Kidney (tissue), 13 donors: ENCODE measurements at regions not wholly inside any gene's neighbourhood (a gene's known extent, or its start where the extent isn't known, plus 50 kb on each side); places are given as distances from the start of the nearest gene placed in this dataset.

Source experiments
- DNase-seq, 5 donors: peaks; one replicate each; pipeline ENCODE4 v3.0.0-alpha.2; 2013 to 2020
- FAIRE-seq: peaks from 2 replicates; lab custom pipeline; 2012; peaks lifted over from hg19 to GRCh38; lab: Jason Lieb, UNC
- H3K27ac ChIP-seq, 2 donors: one replicate each; pipeline ENCODE4 v1.7.0; 2013; ENCODE audit warnings: low read depth in 2 of 2, low read length in 2 of 2, inconsistent platforms in 1 of 2
- H3K27me3 ChIP-seq: one replicate; pipeline ENCODE4 v1.7.1; 2013; ENCODE audit warnings: low read length, inconsistent platforms; ENCODE audit not compliant: control insufficient read depth, insufficient read depth
- H3K36me3 ChIP-seq, 3 donors: one replicate each; pipeline versions ENCODE4 v1.7.0 to v1.7.1; 2013; ENCODE audit warnings: low read length in 3 of 3, control low read depth in 1 of 3, inconsistent platforms in 1 of 3; ENCODE audit not compliant: insufficient read depth in 3 of 3, control insufficient read depth in 2 of 3
- H3K4me1 ChIP-seq, 3 donors: one replicate each; pipeline versions ENCODE4 v1.7.0 to v1.7.1; 2013; ENCODE audit warnings: low read length in 3 of 3, inconsistent platforms in 1 of 3, low read depth in 1 of 3; ENCODE audit not compliant: control insufficient read depth in 2 of 3, insufficient read depth in 2 of 3
- H3K4me3 ChIP-seq, 3 donors: one replicate each; pipeline versions ENCODE4 v1.7.0 to v1.8.1; 2013; ENCODE audit warnings: low read length in 3 of 3, control low read depth in 1 of 3, inconsistent platforms in 1 of 3
- H3K9ac ChIP-seq, 3 donors: one replicate each; pipeline versions ENCODE4 v1.7.0 to v1.7.1; 2013; ENCODE audit warnings: low read length in 3 of 3, control low read depth in 1 of 3, inconsistent platforms in 1 of 3
- H3K9me3 ChIP-seq, 3 donors: one replicate each; pipeline versions ENCODE4 v1.7.0 to v1.7.1; 2013; ENCODE audit warnings: low read length in 3 of 3, control low read depth in 1 of 3, inconsistent platforms in 1 of 3; ENCODE audit not compliant: control insufficient read depth in 2 of 3, insufficient read depth in 1 of 3
- intact Hi-C: fragments of 100-400 bp; cut with DNase I; formaldehyde crosslinking; loops from one replicate; pipeline ENCODE4 v1.11.1; 2022
- TF ChIP-seq, protein P1 (sequence below): IDR thresholded peaks from 3 replicates; pipeline ENCODE4 v1.5.1; 2012; ENCODE audit warnings: mild to moderate bottlenecking, moderate library complexity, borderline replicate concordance; ENCODE audit not compliant: insufficient read depth; ENCODE audit errors: extremely low read depth
- donor health status: control.
- donor health status: control.
- donor health status: control.
- donor health status: control.
- donor health status: control.
- donor health status: DM: yes; HTN: yes; CAD: no.
- donor health status: Normal renal cell carcinoma (clear cell type).

GRCh38 chr5:111636736-111637135, 120.3 kb downstream of the NREP start:
- no peak for FAIRE-seq
- intact Hi-C loops, result no loop called here
- Histone ChIP-seq H3K4me1 (no peaks in the 10 kb centered on the region), H3K9ac (no peak overlapping the region), H3K4me3 (no peak overlapping the region), H3K9me3 (peaks cover 0 to 13% (median 0%) of the 10 kb centered on the region in 3 donors), H3K36me3 (no peaks in the 10 kb centered on the region), H3K27ac (no peak overlapping the region), H3K27me3 (no peaks in the 10 kb centered on the region)
- no peak for DNase-seq
- TF ChIP-seq, protein P1, sequence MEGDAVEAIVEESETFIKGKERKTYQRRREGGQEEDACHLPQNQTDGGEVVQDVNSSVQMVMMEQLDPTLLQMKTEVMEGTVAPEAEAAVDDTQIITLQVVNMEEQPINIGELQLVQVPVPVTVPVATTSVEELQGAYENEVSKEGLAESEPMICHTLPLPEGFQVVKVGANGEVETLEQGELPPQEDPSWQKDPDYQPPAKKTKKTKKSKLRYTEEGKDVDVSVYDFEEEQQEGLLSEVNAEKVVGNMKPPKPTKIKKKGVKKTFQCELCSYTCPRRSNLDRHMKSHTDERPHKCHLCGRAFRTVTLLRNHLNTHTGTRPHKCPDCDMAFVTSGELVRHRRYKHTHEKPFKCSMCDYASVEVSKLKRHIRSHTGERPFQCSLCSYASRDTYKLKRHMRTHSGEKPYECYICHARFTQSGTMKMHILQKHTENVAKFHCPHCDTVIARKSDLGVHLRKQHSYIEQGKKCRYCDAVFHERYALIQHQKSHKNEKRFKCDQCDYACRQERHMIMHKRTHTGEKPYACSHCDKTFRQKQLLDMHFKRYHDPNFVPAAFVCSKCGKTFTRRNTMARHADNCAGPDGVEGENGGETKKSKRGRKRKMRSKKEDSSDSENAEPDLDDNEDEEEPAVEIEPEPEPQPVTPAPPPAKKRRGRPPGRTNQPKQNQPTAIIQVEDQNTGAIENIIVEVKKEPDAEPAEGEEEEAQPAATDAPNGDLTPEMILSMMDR, result no peak

DNA sequence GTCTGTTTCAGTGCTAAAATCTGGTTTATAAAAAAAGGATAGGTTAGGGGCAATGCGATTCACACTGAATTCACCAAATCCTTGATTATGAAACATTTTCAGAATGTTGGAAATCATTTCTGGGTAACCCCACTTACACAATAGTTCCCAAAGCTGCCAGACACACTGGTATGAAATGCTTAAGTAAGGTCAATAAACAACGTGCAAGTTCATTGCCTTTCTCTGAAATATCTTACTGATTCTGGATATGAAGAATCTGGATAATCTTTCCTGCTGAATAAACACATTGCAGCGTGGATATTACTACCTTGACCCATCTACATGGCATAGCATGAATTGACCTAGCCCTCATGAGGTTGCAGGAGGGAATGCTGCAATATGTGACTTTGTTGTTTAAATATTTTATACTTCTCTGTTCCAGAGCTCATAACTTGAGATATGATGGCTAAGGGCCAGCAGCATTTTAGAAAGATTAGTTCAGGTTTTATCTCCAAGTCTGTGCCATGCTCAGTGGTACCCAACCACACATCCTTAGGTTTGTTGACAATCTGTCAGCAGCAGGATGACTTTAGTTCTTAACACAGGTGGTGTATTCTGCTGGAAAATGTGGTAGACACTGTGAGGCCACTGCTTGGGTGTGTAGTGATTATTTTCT, 121.0 kb downstream of the NREP start:
- H3K4me1 ChIP-seq, result no peaks in the 10 kb centered on the region
- peaks cover 0 to 13% (median 0%) of the 10 kb centered on the region in 3 donors for H3K9me3 ChIP-seq
- H3K36me3 ChIP-seq, result no peaks in the 10 kb centered on the region
- TF ChIP-seq, protein P1, result no peak
- DNase-seq, result no peak
- no peaks in the 10 kb centered on the region for H3K27me3 ChIP-seq
- intact Hi-C loops, result no loop called here
- H3K4me3 ChIP-seq, result no peak overlapping the region
- H3K27ac ChIP-seq, result no peak overlapping the region
- H3K9ac ChIP-seq, result no peak overlapping the region
- FAIRE-seq, result no peak

DNA sequence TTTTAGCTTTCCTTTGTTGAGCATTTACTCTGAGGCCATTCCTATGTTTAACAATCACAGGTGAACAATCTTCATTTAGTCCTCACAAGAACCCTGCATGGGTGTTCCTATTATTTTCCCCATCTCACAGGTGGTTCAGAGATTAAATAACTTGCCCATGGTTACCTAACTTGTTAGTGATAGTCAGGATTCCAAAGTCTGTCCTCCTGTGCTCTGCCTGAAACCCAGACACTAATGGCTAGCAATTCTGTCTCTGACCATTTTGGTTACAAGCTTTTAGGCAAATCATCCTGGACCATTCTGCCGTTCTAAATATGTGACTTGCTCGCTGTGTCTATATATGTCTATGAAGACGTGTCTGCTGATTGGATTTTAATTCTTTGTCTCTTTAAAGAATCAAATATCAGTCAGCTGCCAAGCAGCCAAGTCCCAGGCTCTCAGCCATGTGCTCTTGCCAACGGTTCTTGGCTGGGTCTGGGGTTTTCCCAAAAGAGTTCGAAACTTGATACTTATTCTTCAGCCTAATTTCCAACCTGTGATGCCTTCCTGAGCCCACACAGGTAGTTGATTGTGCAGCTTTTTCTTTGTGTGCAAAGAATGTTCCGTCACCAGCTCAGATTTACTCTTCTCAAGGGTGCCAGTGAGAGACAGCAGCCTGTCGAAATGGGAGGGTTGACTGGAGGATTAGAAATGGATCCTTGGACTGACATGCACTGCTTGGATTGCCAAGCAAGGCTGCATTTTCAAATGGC, 121.7 kb downstream of the NREP start:
- intact Hi-C loops, result no loop called here
- no peak overlapping the region for H3K9ac ChIP-seq
- TF ChIP-seq, protein P1, result no peak
- H3K27me3 ChIP-seq, result no peaks in the 10 kb centered on the region
- no peak overlapping the region for H3K27ac ChIP-seq
- H3K36me3 ChIP-seq, result no peaks in the 10 kb centered on the region
- H3K9me3 ChIP-seq, result peaks cover 0 to 13% (median 0%) of the 10 kb centered on the region in 3 donors
- no peak for DNase-seq
- no peaks in the 10 kb centered on the region for H3K4me1 ChIP-seq
- no peak for FAIRE-seq
- H3K4me3 ChIP-seq, result no peak overlapping the region
